Cardiac fibroblast (primary cell): ENCODE measurements at regions not wholly inside any gene's neighbourhood (a gene's known extent, or its start where the extent isn't known, plus 50 kb on each side); places are given as distances from the start of the nearest gene placed in this dataset.

Source experiments
- DNase-seq, 2 donors: peaks; one replicate each; pipeline versions ENCODE4 v3.0.0 to v3.0.0-alpha.2; 2010; ENCODE audit warnings: low read depth in 2 of 2
- H3K4me3 ChIP-seq, 2 donors: replicated peaks in 1 of 2; 1 replicate in 1 of 2; 2 replicates in 1 of 2; pipeline ENCODE4 v1.5.1; 2011; ENCODE audit warnings: low read depth in 2 of 2, low read length in 2 of 2, mild to moderate bottlenecking in 2 of 2, moderate library complexity in 1 of 2
- TF ChIP-seq, protein P1 (sequence below): IDR thresholded peaks from one replicate; pipeline ENCODE4 v1.5.1; 2011; ENCODE audit warnings: low read depth, mild to moderate bottlenecking, low read length, inconsistent platforms

GRCh38 chr2:78701546-78701945, 324.0 kb upstream of the REG3G start:
- DNase-seq = peak in 1 of 2 donors; percentile 14
- no peak overlapping the region for H3K4me3 ChIP-seq
- TF ChIP-seq, protein P1, sequence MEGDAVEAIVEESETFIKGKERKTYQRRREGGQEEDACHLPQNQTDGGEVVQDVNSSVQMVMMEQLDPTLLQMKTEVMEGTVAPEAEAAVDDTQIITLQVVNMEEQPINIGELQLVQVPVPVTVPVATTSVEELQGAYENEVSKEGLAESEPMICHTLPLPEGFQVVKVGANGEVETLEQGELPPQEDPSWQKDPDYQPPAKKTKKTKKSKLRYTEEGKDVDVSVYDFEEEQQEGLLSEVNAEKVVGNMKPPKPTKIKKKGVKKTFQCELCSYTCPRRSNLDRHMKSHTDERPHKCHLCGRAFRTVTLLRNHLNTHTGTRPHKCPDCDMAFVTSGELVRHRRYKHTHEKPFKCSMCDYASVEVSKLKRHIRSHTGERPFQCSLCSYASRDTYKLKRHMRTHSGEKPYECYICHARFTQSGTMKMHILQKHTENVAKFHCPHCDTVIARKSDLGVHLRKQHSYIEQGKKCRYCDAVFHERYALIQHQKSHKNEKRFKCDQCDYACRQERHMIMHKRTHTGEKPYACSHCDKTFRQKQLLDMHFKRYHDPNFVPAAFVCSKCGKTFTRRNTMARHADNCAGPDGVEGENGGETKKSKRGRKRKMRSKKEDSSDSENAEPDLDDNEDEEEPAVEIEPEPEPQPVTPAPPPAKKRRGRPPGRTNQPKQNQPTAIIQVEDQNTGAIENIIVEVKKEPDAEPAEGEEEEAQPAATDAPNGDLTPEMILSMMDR = no peak

GRCh38 chr2:78707776-78708386, 317.6 kb upstream of the REG3G start:
- TF ChIP-seq, protein P1 = no peak
- DNase-seq = no peak
- no peak overlapping the region for H3K4me3 ChIP-seq

DNA sequence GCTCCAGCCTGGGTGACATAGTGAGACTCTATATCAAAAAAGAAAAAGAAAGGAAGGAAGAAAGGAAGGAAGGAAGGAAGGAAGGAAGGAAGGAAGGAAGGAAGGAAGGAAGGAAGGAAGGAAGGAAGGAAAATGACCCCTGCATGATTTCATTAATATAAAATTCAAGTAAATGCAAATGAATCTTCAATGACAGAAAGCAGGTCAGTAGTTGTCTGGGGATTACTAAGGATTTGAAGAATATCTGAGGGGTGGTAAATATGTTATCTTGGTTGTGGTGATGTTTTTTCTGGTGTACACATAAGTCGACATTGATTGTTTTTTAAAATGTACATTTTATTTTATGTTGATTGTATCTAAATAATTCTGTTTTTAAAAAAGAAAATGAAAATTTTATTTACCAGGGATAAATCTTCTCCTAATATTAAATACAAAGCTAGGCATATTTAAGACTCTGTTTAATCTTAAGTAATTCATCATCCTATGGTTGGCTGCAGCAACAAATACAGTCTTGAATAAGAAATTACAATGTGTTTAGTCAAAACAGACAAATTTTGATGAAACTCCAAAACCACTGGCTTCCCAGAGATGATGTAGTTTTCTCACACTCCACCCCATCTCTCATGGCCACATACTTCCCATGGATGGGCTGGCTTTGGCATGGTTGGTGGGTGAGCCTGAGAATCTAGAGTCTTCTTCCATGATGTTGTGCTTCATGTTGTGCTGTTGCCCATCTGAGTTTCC, 314.7 kb upstream of the REG3G start:
- TF ChIP-seq, protein P1 = no peak
- DNase-seq = no peak
- H3K4me3 ChIP-seq = no peak overlapping the region

DNA sequence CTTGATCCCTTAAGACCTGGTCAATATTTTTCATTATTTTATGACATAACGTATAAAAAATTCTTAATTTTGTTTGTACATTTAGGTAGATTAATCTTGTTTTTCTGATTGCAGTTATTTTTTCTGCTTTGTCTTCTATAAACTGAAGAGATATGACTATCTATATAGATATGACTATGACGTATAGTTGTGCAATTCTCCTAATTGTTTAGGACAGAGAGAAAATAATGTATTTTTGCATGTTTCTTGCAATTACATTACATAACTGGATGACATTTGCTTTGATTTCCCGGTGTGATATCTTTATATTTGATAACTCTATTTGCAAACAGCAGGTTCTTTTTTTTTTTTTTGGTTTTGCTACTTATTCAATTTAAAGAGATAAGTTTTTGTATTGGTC, 310.2 kb upstream of the REG3G start:
- DNase-seq = no peak
- no peak overlapping the region for H3K4me3 ChIP-seq
- TF ChIP-seq, protein P1 = no peak

DNA sequence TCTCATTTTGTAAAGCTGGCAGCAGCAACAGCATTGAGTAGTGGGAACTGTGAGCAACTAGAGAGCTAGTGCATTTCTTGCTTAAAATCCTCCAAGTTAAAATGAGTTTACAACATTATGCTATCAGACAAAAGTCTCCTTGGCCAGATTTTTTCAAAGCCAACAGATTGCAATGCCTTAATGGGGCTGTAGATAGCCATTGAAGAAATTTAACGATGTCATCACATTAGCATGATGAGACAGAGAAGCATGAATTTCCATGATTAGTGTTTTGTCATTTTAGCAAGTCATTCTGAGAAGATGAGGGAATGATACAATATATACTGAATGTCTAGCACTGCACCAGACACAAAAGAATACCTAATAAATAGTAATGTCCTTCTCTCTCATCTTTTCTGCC, 307.5 kb upstream of the REG3G start:
- H3K4me3 ChIP-seq = no peak overlapping the region
- no peak for DNase-seq
- TF ChIP-seq, protein P1 = no peak

DNA sequence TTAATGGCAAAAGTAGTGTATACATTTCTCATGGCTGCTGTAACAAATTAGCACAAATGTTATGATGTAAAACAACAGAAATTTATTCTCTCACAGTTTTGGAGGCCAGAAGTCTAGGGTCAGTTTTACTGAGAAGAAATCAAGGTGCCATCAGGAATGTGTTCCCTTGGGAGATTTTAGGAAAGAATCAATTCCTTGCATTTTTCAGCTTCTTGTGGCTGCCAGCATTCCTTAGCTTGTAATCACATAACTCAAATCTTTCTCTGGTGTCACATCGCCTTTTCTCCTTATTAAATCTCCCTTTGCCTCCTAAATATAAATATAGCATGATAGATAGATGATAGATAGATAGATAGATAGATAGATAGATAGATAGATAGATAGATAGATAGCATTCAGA, 307.0 kb upstream of the REG3G start:
- H3K4me3 ChIP-seq = no peak overlapping the region
- peak in 1 of 2 donors; percentile 15 for DNase-seq
- TF ChIP-seq, protein P1 = no peak
